ENCODE measurements at regions not wholly inside any gene's neighbourhood (a gene's known extent, or its start where the extent isn't known, plus 50 kb on each side); places are given as distances from the start of the nearest gene placed in this dataset.

GRCh38 chr7:46725136-46725535 lies 804.1 kb upstream of the IGFBP3 start:
- Histone ChIP-seq H3K27ac (no peak overlapping the region), H3K4me3 (no peak overlapping the region), H3K36me3 (no peaks in the 10 kb centered on the region), H3K9me3 (no peaks in the 10 kb centered on the region), H3K27me3 (no peaks in the 10 kb centered on the region), H3K4me1 (no peaks in the 10 kb centered on the region)
- in situ Hi-C loops (cut with MboI; ENCODE audit: low sequenced_read_pairs in 4 of 4) = no loop called here
- DNase-seq (no peak), ATAC-seq (no peak)
- intact Hi-C loops (cut with DNase I; ENCODE audit: low total_unique reads) = no loop called here
- TF ChIP-seq POLR2A (IDR thresholded peaks at IDR 0.05) (no peak), CTCF (IDR thresholded peaks at IDR 0.05 in 4 of 5, conservative IDR thresholded peaks at IDR 0.05 in 1 of 5) (no peak)

- H3K36me3 ChIP-seq = no peaks in the 10 kb centered on the region
- H3K27me3 ChIP-seq = no peaks in the 10 kb centered on the region
- intact Hi-C loops (cut with DNase I; ENCODE audit: low total_unique reads) = no loop called here
- DNase-seq (no peak), ATAC-seq (no peak)
- H3K4me1 ChIP-seq = no peaks in the 10 kb centered on the region
- in situ Hi-C loops (cut with MboI; ENCODE audit: low sequenced_read_pairs in 4 of 4) = no loop called here
- no peak overlapping the region for H3K27ac ChIP-seq
- H3K9me3 ChIP-seq = no peaks in the 10 kb centered on the region
- H3K4me3 ChIP-seq = no peak overlapping the region
- TF ChIP-seq POLR2A (IDR thresholded peaks at IDR 0.05) = no peak
- no peak for TF ChIP-seq CTCF (IDR thresholded peaks at IDR 0.05 in 4 of 5, conservative IDR thresholded peaks at IDR 0.05 in 1 of 5)
These were observed 802.7 kb upstream of the IGFBP3 start for GRCh38 chr7:46723742-46724141.

- no peaks in the 10 kb centered on the region for H3K9me3 ChIP-seq
- intact Hi-C loops (cut with DNase I; ENCODE audit: low total_unique reads) (no loop called here), in situ Hi-C loops (cut with MboI; ENCODE audit: low sequenced_read_pairs in 4 of 4) (no loop called here)
- ATAC-seq = no peak
- DNase-seq = no peak
- H3K4me3 ChIP-seq = no peak overlapping the region
- no peak overlapping the region for H3K27ac ChIP-seq
- no peaks in the 10 kb centered on the region for H3K36me3 ChIP-seq
- TF ChIP-seq CTCF (IDR thresholded peaks at IDR 0.05 in 4 of 5, conservative IDR thresholded peaks at IDR 0.05 in 1 of 5) (no peak), POLR2A (IDR thresholded peaks at IDR 0.05) (no peak)
- no peaks in the 10 kb centered on the region for H3K4me1 ChIP-seq
- no peaks in the 10 kb centered on the region for H3K27me3 ChIP-seq
These were observed 801.9 kb upstream of the IGFBP3 start for GRCh38 chr7:46723003-46723402.

GRCh38 chr7:46720761-46721160 lies 799.7 kb upstream of the IGFBP3 start:
- H3K27me3 ChIP-seq = no peaks in the 10 kb centered on the region
- in situ Hi-C loops (cut with MboI; ENCODE audit: low sequenced_read_pairs in 4 of 4) (no loop called here), intact Hi-C loops (cut with DNase I; ENCODE audit: low total_unique reads) (no loop called here)
- no peaks in the 10 kb centered on the region for H3K36me3 ChIP-seq
- TF ChIP-seq CTCF (IDR thresholded peaks at IDR 0.05 in 4 of 5, conservative IDR thresholded peaks at IDR 0.05 in 1 of 5) (no peak), POLR2A (IDR thresholded peaks at IDR 0.05) (no peak)
- ATAC-seq = no peak
- H3K9me3 ChIP-seq = no peaks in the 10 kb centered on the region
- H3K4me3 ChIP-seq = no peak overlapping the region
- no peak for DNase-seq
- no peak overlapping the region for H3K27ac ChIP-seq
- H3K4me1 ChIP-seq = no peaks in the 10 kb centered on the region

- intact Hi-C loops (cut with DNase I; ENCODE audit: low total_unique reads) = no loop called here
- TF ChIP-seq CTCF (IDR thresholded peaks at IDR 0.05 in 4 of 5, conservative IDR thresholded peaks at IDR 0.05 in 1 of 5) = no peak
- TF ChIP-seq POLR2A (IDR thresholded peaks at IDR 0.05) = no peak
These were observed 798.5 kb upstream of the IGFBP3 start for GRCh38 chr7:46719616-46720015.

More at GRCh38 chr7:46719616-46720015, 798.5 kb upstream of the IGFBP3 start:
- no peaks in the 10 kb centered on the region for H3K27me3 ChIP-seq
- in situ Hi-C loops (cut with MboI; ENCODE audit: low sequenced_read_pairs in 4 of 4) = no loop called here
- H3K36me3 ChIP-seq = no peaks in the 10 kb centered on the region
- no peaks in the 10 kb centered on the region for H3K4me1 ChIP-seq
- ATAC-seq = no peak
- H3K4me3 ChIP-seq = no peak overlapping the region
- DNase-seq = no peak
- no peaks in the 10 kb centered on the region for H3K9me3 ChIP-seq
- no peak overlapping the region for H3K27ac ChIP-seq
